Upper lobe of left lung (tissue), 6 donors: ENCODE measurements at regions not wholly inside any gene's neighbourhood (a gene's known extent, or its start where the extent isn't known, plus 50 kb on each side); places are given as distances from the start of the nearest gene placed in this dataset.

ENCODE experiments used
- ATAC-seq, 2 donors: fragments of 200-7000 bp; cut with Tn5 transposase; one replicate each; pipeline ENCODE4 v1.9.1; 2022; ENCODE audit warnings: mild to moderate bottlenecking in 2 of 2, moderate library complexity in 2 of 2; ENCODE audit not compliant: low FRiP score in 2 of 2
- DNase-seq, 2 donors: peaks; one replicate each; pipeline ENCODE4 v3.0.0-alpha.2; 2019 to 2020
- H3K27ac ChIP-seq, 4 donors: fragments of 200-600 bp; sonication (generic); one replicate each; pipeline ENCODE4 v1.5.1; 2016 to 2019
- H3K27me3 ChIP-seq, 4 donors: fragments of 200-600 bp; sonication (generic); one replicate each; pipeline ENCODE4 v1.5.1; 2017 to 2019
- H3K36me3 ChIP-seq, 4 donors: fragments of 200-600 bp; sonication (generic); one replicate each; pipeline ENCODE4 v1.5.1; 2016 to 2019
- H3K4me1 ChIP-seq, 4 donors: fragments of 200-600 bp; sonication (generic); one replicate each; pipeline ENCODE4 v1.5.1; 2018 to 2019
- H3K4me3 ChIP-seq, 4 donors: fragments of 200-600 bp; sonication (generic); one replicate each; pipeline ENCODE4 v1.5.1; 2017 to 2019; ENCODE audit warnings: mild to moderate bottlenecking in 2 of 4, moderate library complexity in 1 of 4
- H3K9me3 ChIP-seq, 4 donors: fragments of 200-600 bp; sonication (generic); one replicate each; pipeline ENCODE4 v1.5.1; 2018 to 2019
- EP300 ChIP-seq, 4 donors: sonication (generic); formaldehyde crosslinking; IDR thresholded peaks; one replicate each; pipeline ENCODE4 v1.5.1; 2017; ENCODE audit warnings: antibody characterized with exemption in 4 of 4, control low read depth in 2 of 4
- POLR2A ChIP-seq, 4 donors: fragments of 450-650 bp; IDR thresholded peaks; one replicate each; pipeline ENCODE4 v1.5.1; 2016 to 2017; ENCODE audit warnings: antibody characterized with exemption in 4 of 4, mild to moderate bottlenecking in 2 of 4
- POLR2AphosphoS5 ChIP-seq, 2 donors: sonication (generic); formaldehyde crosslinking; IDR thresholded peaks; one replicate each; pipeline ENCODE4 v1.5.1; 2017; ENCODE audit warnings: antibody characterized with exemption in 2 of 2
- WGBS, 2 donors: methylation state at CpG; one replicate each; pipeline ENCODE4 v1.1.5; 2017 to 2018; 5-methylcytosine and 5-hydroxymethylcytosine counted together
- TF ChIP-seq, protein P1 (sequence below), 6 experiments: fragments of 450-650 bp in 4 of 6; fragments of 200-600 bp in 2 of 6; sonication (generic) in 2 of 6; IDR thresholded peaks; one replicate each; pipeline ENCODE4 v1.5.1; 2016 to 2019; ENCODE audit warnings: antibody characterized with exemption in 6 of 6
- donor health status: DM: no; HTN: no; CAD: no; lungs with moderate emphysema.
- donor health status: DM: no; HTN: yes; CAD: no; lungs with severe emphysema.

DNA sequence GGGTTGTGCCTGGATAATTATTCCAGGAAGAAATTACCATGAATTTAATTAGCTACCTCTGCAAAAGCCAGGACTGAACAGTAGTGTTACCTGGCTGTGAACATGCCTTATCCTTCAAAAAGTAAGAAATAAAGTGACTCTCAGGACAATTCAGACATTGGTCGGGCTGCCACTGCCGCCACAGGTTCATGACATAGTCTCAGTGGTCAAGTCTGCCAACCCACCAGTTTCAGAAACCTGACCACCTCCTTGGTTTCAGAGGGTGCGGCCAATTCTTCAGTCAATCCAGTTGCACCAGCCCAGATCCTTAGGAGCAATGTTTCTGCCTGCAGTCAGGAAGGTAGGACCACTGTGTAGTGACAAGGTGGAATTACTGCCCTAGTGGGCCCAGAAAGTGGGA is 593.1 kb upstream of the DAB2 start:
- no peaks in the 10 kb centered on the region for H3K36me3 ChIP-seq
- no peaks in the 10 kb centered on the region for H3K9me3 ChIP-seq
- no peak overlapping the region for H3K27ac ChIP-seq
- DNase-seq, result no peak
- TF ChIP-seq POLR2A (IDR thresholded peaks at IDR 0.05) (no peak), EP300 (IDR thresholded peaks at IDR 0.05) (no peak), POLR2AphosphoS5 (IDR thresholded peaks at IDR 0.05) (no peak)
- TF ChIP-seq, protein P1, sequence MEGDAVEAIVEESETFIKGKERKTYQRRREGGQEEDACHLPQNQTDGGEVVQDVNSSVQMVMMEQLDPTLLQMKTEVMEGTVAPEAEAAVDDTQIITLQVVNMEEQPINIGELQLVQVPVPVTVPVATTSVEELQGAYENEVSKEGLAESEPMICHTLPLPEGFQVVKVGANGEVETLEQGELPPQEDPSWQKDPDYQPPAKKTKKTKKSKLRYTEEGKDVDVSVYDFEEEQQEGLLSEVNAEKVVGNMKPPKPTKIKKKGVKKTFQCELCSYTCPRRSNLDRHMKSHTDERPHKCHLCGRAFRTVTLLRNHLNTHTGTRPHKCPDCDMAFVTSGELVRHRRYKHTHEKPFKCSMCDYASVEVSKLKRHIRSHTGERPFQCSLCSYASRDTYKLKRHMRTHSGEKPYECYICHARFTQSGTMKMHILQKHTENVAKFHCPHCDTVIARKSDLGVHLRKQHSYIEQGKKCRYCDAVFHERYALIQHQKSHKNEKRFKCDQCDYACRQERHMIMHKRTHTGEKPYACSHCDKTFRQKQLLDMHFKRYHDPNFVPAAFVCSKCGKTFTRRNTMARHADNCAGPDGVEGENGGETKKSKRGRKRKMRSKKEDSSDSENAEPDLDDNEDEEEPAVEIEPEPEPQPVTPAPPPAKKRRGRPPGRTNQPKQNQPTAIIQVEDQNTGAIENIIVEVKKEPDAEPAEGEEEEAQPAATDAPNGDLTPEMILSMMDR (IDR thresholded peaks at IDR 0.05), result no peak
- H3K4me1 ChIP-seq, result no peaks in the 10 kb centered on the region
- H3K4me3 ChIP-seq, result no peak overlapping the region
- no peak for ATAC-seq
- WGBS, 2 donors, result 95 to 100% methylated on average over 2 to 3 of the region's 3 CpGs
- H3K27me3 ChIP-seq, result no peaks in the 10 kb centered on the region

DNA sequence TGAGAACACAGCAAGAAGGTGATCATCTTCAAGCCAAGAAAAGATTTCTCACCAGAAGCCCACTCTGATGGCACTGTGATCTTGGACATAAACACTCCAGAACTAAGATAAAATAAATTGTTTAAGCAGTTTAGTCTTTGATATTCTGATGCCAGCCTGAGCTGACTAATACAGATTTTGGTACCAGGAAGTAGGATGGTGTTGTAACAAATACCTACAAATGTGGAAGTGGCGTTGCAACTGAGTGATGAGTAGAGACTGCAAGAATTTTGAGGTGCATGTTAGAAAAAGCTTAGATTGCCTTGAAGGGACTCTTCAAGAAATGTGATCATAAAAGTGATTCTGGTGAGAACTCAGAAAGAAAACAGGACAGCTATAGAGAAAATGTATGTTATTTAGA is 592.4 kb upstream of the DAB2 start:
- Histone ChIP-seq H3K27me3 (no peaks in the 10 kb centered on the region), H3K4me1 (no peaks in the 10 kb centered on the region), H3K4me3 (no peak overlapping the region), H3K36me3 (no peaks in the 10 kb centered on the region), H3K9me3 (no peaks in the 10 kb centered on the region), H3K27ac (no peak overlapping the region)
- DNase-seq, result no peak
- ATAC-seq, result no peak
- no peak for TF ChIP-seq EP300 (IDR thresholded peaks at IDR 0.05)
- TF ChIP-seq POLR2AphosphoS5 (IDR thresholded peaks at IDR 0.05), result no peak
- TF ChIP-seq, protein P1 (IDR thresholded peaks at IDR 0.05), result no peak
- TF ChIP-seq POLR2A (IDR thresholded peaks at IDR 0.05), result no peak
- 63 to 67% methylated on average over 1 of the region's 1 CpG for WGBS, 2 donors

GRCh38 chr5:40010436-40010835 is 585.7 kb upstream of the DAB2 start:
- TF ChIP-seq, protein P1 (IDR thresholded peaks at IDR 0.05), result no peak
- TF ChIP-seq POLR2AphosphoS5 (IDR thresholded peaks at IDR 0.05), result no peak
- TF ChIP-seq POLR2A (IDR thresholded peaks at IDR 0.05), result no peak
- no peak for TF ChIP-seq EP300 (IDR thresholded peaks at IDR 0.05)
- H3K4me3 ChIP-seq, result no peak overlapping the region
- WGBS, 2 donors, result 85 to 86% methylated on average over 1 of the region's 1 CpG
- DNase-seq (no peak), ATAC-seq (no peak)
- H3K27me3 ChIP-seq, result no peaks in the 10 kb centered on the region
- no peaks in the 10 kb centered on the region for H3K9me3 ChIP-seq
- H3K27ac ChIP-seq, result no peak overlapping the region
- no peaks in the 10 kb centered on the region for H3K36me3 ChIP-seq
- no peaks in the 10 kb centered on the region for H3K4me1 ChIP-seq

- TF ChIP-seq POLR2AphosphoS5 (IDR thresholded peaks at IDR 0.05), result no peak
- TF ChIP-seq, protein P1 (IDR thresholded peaks at IDR 0.05), result no peak
- no peak for TF ChIP-seq POLR2A (IDR thresholded peaks at IDR 0.05)
- no peak for TF ChIP-seq EP300 (IDR thresholded peaks at IDR 0.05)
- Histone ChIP-seq H3K4me3 (no peak overlapping the region), H3K9me3 (no peaks in the 10 kb centered on the region), H3K27ac (no peak overlapping the region), H3K4me1 (no peaks in the 10 kb centered on the region), H3K36me3 (no peaks in the 10 kb centered on the region), H3K27me3 (no peaks in the 10 kb centered on the region)
- ATAC-seq, result no peak
- no peak for DNase-seq
- 87 to 94% methylated on average over 1 of the region's 1 CpG for WGBS, 2 donors
Observed at GRCh38 chr5:40006260-40006659, 581.5 kb upstream of the DAB2 start.

DNA sequence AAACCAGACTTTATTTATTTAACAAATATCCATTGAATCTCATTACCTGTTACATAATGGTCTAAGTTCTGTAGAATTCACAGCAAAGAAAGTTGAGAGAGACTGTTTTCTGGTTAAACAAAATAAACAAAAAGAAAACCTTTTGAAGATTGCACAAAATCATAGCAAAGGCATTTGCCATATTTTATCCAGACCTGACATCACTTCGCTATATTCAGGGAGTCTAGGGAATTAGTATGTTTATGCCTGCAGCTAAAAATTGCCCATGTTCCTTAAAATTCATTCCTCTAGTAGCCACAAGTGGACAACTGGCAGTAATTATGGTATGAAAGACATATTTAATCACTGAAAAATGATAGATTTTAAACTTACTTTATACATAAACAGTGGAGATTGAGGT is 577.0 kb upstream of the DAB2 start:
- Histone ChIP-seq H3K4me3 (no peak overlapping the region), H3K36me3 (no peaks in the 10 kb centered on the region), H3K27me3 (no peaks in the 10 kb centered on the region), H3K4me1 (no peaks in the 10 kb centered on the region), H3K27ac (no peak overlapping the region), H3K9me3 (no peaks in the 10 kb centered on the region)
- DNase-seq, result no peak
- WGBS, 2 donors, result 78 to 90% methylated on average over 1 of the region's 1 CpG
- no peak for TF ChIP-seq POLR2A (IDR thresholded peaks at IDR 0.05)
- TF ChIP-seq, protein P1 (IDR thresholded peaks at IDR 0.05), result no peak
- TF ChIP-seq EP300 (IDR thresholded peaks at IDR 0.05), result no peak
- no peak for TF ChIP-seq POLR2AphosphoS5 (IDR thresholded peaks at IDR 0.05)
- ATAC-seq, result no peak
